Stimulated activated CD8-positive, alpha-beta memory T cell treated with anti-CD3 and anti-CD28 coated beads, Interleukin-7, amount 100 ng/mL, for 24 hours (primary cell): ENCODE measurements at regions not wholly inside any gene's neighbourhood (a gene's known extent, or its start where the extent isn't known, plus 50 kb on each side); places are given as distances from the start of the nearest gene placed in this dataset.

ENCODE experiments used
- DNase-seq: peaks from one replicate; pipeline ENCODE4 v3.0.0-alpha.2; 2020; ENCODE audit warnings: low read depth

GRCh38 chr6:130766239-130767144, 60.7 kb upstream of the SMLR1 start:
- no peak for DNase-seq

- no peak for DNase-seq
Observed at GRCh38 chr6:130769861-130770260, 57.3 kb upstream of the SMLR1 start.

- DNase-seq, result no peak
Observed at GRCh38 chr6:130771741-130772140, 55.5 kb upstream of the SMLR1 start.

- DNase-seq, result no peak
Observed at GRCh38 chr6:130773860-130774259, 53.3 kb upstream of the SMLR1 start.

GRCh38 chr6:130775411-130776012, 51.7 kb upstream of the SMLR1 start:
- no peak for DNase-seq

GRCh38 chr6:130776287-130776925, 50.8 kb upstream of the SMLR1 start:
- no peak for DNase-seq
